GM18870 (cell line): ENCODE measurements at regions not wholly inside any gene's neighbourhood (a gene's known extent, or its start where the extent isn't known, plus 50 kb on each side); places are given as distances from the start of the nearest gene placed in this dataset.

Source experiments
- ATAC-seq: cut with Tn5 transposase; IDR thresholded peaks from one replicate; pipeline ENCODE4 v1.9.1; 2021; ENCODE audit warnings: moderate library complexity; ENCODE audit not compliant: unreplicated experiment

- no peak for ATAC-seq
Measured at GRCh38 chr16:7021653-7022275, 310.9 kb upstream of the RBFOX1 start.

DNA sequence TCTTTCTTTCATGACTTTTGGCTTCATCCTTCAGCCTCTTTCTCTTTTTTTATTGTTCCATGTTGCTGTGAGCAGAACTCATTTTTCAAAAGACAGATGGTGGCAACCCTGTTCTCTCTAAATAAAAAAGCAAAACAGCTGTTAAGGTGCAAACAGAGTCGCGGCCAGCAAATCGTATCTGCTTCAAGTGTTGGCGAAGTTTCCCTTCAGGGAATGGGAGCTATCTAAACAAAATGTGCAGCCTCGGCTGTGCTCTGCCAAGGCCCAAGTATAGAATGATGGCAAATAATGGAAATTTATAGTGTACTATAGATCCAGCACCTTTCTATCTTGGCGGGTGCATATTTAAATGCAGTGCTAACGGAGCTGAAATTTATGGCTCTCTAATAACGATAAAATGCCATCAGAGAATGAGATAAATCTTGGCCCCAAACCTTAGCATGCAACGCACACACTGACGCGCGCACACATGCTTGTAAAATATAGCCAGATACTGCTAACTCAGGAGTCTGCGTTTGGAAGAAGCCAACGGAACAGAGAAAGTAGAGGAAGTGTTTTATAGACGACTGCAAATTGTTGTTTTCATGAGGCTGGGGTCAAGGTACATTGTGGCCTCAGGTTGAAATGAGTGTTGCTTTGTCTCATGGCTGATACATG, 315.5 kb upstream of the RBFOX1 start:
- no peak for ATAC-seq

GRCh38 chr16:7014756-7015155, 317.9 kb upstream of the RBFOX1 start:
- ATAC-seq, result no peak

GRCh38 chr16:7013990-7014389, 318.7 kb upstream of the RBFOX1 start:
- no peak for ATAC-seq

DNA sequence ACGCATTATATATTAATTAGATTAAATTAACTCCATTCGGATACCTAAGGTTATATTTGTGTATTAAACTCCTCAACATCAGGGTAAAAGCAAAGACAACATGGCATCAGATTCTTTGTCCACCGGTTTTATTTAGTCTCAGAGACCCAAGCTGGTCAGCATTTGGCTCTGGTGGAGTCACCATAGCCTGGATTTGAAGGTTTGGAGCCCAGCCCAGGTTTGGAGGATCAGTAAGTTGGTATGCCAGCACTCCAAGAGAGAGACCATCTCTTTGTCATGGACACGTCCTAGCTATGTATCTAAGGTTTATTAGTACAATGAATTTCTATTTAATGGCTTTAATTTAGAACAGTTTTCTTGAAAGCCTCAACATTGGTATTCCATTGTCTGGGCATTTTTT, 328.4 kb upstream of the RBFOX1 start:
- ATAC-seq, result no peak

DNA sequence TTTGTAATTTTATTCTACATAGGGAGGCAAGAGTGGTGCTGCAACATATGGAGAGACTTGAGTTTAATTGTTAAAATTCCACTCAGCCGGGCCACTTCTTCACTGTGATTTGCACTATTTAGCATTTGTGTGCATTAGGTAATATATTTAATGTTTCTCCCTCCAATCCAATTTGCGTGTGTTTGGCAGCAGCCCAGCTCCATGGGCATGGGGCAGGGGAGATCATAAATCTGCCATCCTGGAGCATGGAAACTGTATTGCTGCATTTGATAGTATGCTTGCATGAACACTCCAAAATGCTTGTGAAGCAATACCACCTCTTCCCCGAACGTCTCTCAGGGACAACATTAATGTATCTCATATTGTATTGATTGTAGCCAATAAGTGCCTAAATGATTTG, 339.1 kb upstream of the RBFOX1 start:
- no peak for ATAC-seq

DNA sequence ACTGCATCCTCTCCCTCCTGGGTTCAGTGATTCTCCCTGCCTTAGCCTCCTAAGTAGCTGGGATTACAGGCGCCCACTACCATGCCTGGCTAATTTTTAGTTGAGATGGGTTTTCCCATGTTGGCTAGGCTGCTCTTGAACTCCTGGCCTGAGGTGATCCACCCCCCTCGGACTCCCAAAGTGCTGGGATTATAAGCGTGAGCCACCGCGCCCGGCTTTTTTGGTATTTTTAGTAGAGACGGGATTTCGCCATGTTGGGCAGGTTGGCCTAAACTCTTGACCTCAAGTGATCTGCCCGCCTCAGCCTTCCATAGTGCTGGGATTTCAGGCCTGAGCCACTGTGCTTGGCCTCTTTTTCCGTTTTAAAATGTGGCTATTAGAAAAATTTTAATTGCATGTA, 343.8 kb upstream of the RBFOX1 start:
- no peak for ATAC-seq

- no peak for ATAC-seq
Measured at GRCh38 chr16:6977916-6978315, 354.7 kb upstream of the RBFOX1 start.

GRCh38 chr16:6977291-6977690, 355.4 kb upstream of the RBFOX1 start:
- no peak for ATAC-seq

DNA sequence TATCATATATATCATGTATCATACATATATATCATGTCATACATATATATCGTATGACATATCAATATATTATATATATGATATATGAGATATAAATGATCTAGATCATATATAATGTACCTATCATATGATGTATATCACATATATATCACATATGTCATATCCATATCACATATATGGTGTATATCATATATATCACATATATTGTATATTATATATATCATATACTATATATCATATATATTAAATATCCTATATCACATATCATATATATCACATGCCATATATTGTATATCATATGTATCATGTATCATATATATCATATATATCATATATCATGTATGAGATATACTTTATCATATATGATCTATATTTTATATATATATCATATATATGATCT, 355.9 kb upstream of the RBFOX1 start:
- no peak for ATAC-seq

GRCh38 chr16:6970171-6970857, 362.3 kb upstream of the RBFOX1 start:
- ATAC-seq, result no peak

DNA sequence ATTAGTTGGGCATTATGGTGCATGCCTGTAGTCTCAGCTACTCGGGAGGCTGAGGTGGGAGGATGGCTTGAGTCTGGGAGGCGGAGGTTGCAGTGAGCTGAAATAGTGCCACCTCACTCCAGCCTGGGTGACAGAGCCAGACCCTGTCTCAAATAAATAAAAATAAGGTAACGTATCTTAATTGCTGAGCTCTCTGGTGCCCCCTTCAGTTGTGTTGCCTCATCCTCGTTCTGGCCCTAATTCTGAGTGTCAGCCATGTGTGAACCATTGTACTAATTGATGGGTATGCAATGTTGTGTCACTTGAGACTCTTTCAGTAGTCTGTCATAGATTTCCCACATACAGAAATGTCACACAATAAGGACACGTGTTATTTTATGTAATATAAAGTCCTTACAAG, 363.1 kb upstream of the RBFOX1 start:
- ATAC-seq, result no peak

- no peak for ATAC-seq
Measured at GRCh38 chr16:6967796-6968320, 364.8 kb upstream of the RBFOX1 start.

DNA sequence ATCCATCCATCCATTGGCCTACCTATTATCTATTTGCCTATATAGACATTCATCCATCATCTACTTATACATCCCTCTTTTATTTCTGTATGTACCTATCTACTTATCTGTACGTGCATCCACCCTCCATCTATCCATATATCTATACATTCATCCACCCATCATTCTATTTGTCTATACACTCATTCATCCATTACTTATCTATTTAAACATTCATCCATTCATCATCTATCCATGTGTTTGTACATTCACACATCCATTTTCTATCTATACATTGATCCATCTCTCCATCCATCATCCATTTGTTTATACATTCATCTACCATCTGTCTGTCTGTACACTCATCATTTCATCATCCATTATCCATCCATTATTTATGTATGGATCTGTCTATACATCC, 365.7 kb upstream of the RBFOX1 start:
- no peak for ATAC-seq

DNA sequence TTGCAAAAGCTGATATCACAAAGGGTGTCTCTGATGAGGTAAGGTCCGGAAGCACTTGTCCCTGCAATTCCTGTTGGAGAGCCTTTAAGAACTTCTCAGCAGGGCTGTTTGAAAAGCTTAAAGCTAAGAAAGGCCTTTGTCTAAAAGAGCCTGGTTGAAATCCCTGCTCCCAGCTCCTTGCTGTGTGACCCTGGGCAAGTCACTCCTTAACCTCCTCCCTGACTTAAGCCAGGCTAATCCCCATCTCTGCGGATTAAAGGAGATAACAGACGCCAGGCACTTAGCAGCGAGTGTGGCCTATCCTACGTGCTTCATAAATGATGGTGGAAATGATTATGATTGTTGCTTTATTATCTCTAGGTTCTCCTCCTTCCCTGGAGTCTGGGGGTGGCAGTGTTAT, 368.0 kb upstream of the RBFOX1 start:
- ATAC-seq, result no peak

DNA sequence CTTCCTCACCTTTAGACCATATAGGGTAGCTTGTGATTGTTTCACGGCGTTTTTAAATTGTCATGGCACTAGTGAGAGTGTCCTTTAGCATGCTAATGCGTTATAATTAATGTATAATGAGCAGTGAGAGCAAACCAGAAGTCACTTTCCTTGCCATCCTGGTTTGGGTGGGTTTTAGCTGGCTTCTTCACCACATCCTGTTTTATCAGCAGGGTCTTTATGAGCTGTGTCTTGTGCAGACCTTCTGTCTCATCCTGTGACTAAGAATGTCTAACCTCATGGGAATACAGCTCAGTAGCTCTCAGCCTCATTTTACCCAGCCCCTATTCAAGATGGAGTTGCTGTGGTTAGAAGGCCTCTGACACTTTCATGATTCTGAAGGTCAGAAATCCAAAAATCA, 370.9 kb upstream of the RBFOX1 start:
- no peak for ATAC-seq

DNA sequence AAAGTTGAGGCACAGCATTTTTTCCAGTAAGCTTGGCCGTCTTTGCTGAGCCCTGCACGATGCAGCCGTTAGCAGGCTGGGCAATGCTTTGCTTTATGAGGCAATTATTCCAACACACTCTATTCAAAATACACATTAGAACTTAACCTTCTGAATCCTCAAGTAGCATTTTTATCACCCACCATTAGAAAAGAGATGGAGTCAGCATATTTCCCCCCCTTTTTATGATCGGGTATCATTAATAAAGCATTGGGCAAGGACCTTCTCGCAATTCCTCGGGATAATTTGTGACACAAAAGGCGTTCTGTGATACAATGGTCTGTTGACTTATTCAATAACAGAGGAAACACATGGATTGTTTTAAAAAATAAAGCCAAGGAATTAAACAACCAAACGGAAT, 374.5 kb upstream of the RBFOX1 start:
- ATAC-seq, result no peak

GRCh38 chr16:6957681-6958080, 375.0 kb upstream of the RBFOX1 start:
- ATAC-seq, result no peak

DNA sequence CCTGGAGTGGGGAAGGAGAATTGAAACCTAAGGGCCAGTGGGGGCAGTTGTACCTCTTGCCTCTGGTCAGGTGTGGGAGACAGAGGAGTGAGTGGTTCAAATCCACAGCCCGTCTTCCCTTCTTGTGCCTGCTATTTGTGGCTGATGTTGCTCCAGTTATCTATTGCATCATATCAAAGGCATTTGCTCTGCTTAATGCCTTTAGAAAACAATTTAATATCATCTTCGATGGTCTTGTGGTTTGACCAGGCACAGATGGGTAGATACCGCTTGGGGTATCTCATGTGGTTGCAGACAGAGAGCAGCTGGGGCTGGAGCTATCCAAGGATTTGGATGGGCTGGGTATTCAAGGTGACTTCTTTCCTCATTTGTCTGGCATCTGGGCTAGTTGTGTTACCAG, 376.1 kb upstream of the RBFOX1 start:
- no peak for ATAC-seq

- no peak for ATAC-seq
Measured at GRCh38 chr16:6955303-6955702, 377.3 kb upstream of the RBFOX1 start.

GRCh38 chr16:6949240-6949639, 383.4 kb upstream of the RBFOX1 start:
- no peak for ATAC-seq

GRCh38 chr16:6947291-6947690, 385.4 kb upstream of the RBFOX1 start:
- ATAC-seq, result no peak
